ENCODE measurements at regions not wholly inside any gene's neighbourhood (a gene's known extent, or its start where the extent isn't known, plus 50 kb on each side); places are given as distances from the start of the nearest gene placed in this dataset.
"Not testable (repeated sequence)": the region's sequence is repeated elsewhere in the genome, so short reads cannot be mapped to it uniquely, and the experiment has no call there.

DNA sequence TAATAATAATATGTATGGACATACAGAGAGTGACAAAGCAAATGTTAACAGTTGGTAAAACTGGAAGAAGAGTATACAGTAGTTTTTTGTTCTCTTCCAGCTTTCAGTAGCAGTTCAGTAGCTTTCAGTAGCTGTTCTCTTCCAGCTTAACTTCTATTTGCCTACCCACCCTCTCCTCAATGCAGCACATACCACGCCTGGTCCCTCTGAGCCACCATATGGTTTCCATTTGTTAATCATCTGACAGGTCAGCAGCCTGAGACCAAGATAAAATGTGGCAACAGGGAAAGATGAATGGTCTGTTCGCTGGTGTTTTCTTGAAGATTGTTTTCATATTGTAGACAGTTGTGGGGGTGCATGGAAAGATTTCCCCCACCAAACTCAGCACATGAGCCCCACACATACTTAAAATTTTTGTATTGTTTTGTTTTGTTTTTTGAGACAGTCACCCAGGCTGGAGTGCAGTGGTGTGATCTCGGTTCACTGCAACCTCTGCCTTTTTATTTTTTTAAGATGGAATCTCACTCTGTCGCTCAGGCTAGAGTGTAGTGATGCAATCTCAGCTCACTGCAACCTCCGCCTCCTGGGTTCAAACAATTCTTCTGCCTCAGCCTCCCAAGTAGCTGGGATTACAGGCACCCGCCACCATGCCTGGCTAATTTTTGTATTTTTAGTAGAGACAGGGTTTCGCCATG lies 56.8 kb downstream of the ATP6V0E2 start:
- DNase-seq (ENCODE audit: extremely low read depth, low read depth): not testable (repeated sequence)

DNA sequence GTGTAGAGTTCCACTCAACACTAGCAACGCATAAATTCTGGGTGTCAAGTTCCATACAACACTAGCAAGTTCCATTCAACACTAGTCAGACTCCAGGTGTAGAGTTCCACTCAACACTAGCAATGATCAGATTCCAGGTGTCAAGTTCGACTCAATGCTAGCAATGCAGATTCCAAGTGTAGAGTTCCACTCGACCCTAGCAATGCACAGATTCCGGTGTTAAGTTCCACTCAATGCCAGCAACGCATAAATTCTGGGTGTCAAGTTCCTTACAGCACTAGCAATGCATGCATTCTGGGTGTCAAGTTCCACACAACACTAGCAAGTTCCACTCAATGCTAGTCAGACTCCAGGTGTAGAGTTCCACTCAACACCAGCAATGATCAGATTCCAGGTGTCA lies 60.0 kb downstream of the ATP6V0E2 start:
- not testable (repeated sequence) for DNase-seq (ENCODE audit: extremely low read depth, low read depth)

DNA sequence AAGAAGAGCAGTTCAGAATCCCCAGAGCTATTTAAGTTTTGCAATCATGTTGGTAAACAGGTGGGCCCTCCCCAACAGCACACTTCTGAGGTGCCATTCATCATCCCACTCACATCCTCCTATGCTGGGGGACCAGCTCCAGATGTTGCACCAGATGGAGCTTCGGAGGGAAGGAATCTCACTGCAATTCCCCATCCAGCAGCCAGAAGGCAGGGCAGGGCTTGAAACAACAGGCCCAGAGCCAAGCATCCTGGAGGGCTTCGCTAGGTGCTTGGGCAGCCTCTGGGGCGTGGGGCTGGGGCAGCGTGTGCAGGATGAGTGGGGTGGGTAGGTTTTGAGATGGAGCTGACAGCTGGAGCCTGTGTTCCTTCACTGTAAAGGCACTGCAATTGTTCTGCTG lies 73.6 kb downstream of the ATP6V0E2 start:
- DNase-seq (ENCODE audit: extremely low read depth, low read depth): not testable (repeated sequence)

DNA sequence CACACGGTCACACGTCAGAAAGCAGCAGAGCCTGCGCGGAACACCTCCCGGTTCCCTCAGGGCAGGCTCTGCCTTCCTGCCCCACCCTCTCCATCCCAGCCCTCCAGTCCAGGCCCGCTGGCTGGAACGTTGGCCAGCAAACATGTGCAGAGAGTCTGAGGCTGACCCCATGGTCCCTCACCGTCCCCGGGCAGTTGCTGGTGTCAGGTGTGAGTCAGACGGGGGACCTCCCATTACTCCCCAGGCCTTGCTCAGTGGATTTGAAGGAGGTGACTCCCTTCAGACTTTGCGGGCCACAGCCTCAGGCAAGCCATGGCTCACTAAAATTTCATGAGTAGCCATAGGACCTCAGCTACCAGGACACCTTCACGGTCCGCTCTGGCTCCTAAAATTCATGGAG lies 74.7 kb downstream of the ATP6V0E2 start:
- DNase-seq (ENCODE audit: extremely low read depth, low read depth): not testable (repeated sequence)

DNA sequence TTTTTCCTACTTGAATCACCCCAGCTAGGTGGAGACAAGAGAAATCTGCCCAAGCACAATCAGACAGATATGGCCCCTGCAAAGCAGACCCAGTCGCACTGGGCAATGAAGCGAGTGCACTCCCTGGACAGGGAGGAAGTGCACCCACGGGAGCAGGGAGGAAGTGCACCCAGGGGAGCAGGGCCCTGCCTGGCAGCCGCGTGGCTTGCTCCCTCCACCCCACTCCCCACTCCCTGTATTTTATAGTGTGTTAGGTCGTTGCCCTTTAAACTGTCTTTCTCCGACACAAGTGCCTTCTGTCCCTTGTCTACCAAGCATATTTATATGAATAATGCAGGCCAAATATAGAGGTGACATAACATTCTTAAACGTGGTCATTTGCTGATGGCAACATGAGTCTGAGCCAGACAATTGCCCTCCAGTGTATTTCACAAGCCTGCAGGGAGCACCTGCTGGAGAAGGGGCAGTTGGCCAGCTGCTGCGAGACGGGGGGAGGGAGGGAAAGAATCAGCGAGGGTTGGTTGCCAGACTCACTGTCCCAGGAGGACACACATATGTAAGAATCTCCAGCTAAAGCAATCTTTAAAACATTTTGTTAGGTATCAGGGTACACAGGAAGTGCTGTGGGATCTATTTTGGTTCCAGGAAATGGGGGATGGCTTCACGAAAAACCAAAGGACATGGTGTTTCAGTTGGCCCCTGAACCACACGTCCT lies 76.3 kb downstream of the ATP6V0E2 start:
- not testable (repeated sequence) for DNase-seq (ENCODE audit: extremely low read depth, low read depth)

DNA sequence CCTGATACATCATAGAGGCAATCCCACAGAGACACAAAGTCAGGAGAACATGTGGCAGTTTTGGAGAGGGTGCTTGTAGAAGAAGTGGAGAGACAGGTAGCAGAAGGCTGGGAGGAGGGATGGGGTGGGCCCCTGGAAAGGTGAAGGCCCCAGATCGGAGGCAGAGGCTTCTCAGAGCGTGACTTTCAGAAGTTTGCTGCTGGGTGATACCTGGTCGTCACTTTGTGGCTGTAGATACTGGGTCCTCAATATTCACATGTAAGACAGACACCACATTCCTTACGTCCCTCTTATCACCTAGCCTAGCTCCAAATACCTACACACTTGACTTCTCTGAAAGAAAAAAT lies 76.8 kb downstream of the ATP6V0E2 start:
- not testable (repeated sequence) for DNase-seq (ENCODE audit: extremely low read depth, low read depth)

DNA sequence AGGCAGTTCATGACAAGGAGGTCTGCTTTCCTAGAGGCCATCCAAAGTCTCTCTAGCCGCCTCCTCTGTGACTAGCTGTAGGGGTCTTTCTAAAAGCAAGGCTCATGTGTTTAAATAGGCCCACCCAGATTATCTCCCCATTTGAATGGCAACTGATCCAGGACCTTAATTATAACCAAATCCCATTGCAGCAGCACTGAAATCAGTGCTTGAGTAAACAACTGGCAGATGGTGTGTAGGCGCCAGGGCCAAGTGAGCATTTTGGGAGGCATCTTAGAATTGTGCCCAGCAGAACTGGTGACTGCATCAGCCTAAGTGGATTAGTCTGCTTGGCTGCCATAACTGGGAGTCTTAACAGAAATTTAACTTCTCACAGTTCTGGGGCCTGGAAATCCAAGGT lies 77.8 kb downstream of the ATP6V0E2 start:
- not testable (repeated sequence) for DNase-seq (ENCODE audit: extremely low read depth, low read depth)

DNA sequence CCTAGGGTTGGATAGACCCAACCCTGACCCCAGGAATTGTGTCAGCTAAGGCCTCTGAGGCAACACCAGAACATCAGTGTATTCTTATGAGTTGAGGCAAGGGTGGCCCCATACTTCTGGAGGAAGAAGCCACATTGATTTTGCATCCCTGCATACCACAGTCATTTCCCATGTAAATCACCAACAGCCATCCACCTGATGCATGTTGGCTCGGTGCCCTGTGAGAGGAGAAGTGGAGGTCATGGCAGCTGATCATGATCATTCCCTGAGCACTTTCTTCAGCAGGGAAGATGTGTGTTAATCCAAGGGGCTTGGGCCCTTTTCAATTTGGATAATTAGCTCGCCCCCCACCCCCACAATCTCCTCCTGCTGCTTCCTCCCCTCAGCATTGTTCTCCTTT lies 85.1 kb downstream of the ATP6V0E2 start:
- DNase-seq (ENCODE audit: extremely low read depth, low read depth): not testable (repeated sequence)

DNA sequence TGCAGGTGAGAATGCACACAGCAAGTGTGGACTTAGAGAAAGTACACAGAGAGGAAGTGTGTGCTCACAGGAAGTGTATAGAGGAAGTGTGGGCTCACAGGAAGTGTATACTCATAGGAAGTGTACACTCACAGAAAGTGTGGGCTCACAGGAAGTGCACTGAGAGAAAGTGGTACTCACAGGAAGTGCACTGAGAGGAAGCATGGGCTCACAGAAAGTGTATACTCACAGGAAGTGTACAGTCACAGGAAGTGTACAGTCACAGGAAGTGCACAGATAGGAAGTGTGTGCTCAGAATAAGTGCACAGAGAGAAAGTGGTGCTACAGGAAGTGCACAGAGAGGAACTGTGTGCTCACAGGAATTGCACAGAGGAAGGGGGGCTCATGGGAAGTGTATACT lies 87.1 kb downstream of the ATP6V0E2 start:
- DNase-seq (ENCODE audit: extremely low read depth, low read depth): not testable (repeated sequence)

DNA sequence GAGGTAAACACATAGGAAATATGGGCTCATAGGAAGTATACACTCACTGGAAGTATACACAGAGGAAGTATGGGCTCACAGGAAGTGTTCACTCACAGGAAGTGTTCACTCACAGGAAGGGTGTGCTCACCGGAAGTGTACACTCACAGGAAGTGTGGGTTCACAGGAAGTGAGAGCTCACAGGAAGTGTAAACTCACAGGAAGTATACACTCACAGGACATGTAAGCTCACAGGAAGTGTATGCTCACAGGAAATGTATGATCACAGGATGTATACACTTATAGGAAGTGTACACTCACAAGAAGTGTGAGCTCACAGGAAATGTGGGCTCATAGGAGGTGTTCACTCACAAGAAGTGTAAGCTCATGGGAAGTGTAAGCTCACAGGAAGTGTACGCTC lies 88.1 kb downstream of the ATP6V0E2 start:
- not testable (repeated sequence) for DNase-seq (ENCODE audit: extremely low read depth, low read depth)

DNA sequence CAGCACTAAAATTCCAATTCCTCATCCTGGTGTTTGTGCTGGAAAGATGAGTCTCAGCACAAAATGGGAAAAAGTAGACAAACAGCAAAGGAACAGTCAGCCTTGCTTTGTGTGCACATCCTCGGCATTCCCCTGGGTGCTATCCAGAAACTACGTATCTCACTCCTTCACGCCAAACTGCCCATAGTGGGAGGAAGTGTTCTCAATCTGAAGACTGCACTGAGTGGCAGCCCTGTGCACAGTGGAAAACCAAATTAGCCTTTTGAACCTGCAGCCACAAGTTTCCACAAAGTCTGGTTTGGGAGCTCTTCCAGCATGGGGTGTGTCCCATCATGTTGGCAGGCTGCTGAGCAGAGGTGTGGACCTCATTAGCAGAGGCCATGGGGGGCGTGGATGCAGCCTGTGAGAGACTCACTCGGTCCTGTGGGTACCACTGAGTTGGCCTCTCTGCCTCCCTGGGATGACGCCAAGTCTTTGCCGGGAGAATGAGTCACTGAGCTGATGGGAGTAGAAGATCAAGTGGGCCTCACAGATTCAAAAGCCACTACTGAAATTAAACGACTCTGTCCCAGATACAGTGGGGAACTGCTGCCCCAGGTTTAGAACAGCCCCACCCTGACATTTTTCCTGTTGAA lies 89.0 kb downstream of the ATP6V0E2 start:
- not testable (repeated sequence) for DNase-seq (ENCODE audit: extremely low read depth, low read depth)

DNA sequence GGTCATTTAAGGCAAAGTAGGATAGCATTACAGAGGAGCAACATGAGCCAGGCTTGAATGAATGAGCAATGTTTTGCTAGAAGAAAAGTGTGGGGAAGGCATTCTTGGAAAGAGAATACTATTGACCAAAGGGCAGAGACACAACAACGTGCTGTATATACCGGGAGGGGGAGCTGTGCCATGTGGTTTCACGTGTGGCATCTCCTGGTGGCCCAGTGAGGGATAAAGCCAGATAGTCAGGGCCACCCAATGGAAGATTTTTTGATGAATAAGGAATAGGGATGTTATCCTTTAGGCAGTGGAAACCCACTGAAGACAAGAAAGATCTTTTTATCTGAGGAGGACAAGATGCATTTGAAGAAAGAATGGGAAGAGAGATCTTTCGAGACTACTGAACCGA lies 90.2 kb downstream of the ATP6V0E2 start:
- DNase-seq (ENCODE audit: extremely low read depth, low read depth): not testable (repeated sequence)

DNA sequence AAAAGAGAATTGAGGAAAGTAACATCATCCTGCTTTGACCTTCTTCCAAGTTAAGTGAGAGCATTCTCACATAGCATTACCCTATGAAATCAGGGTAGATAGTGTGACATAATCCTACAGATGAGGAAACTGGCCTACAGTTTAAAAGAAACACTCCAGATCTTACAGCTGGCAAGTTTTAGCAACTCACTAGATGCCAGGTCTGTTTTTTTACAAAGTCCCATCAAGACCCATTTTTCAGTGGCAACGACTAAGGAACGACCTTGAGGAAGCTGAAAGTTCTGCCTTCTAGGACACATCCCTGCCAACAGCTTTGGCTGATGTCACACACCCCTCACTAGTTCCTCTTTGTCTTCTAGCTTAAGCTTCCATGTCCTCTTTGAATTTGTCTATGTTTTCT lies 92.7 kb downstream of the ATP6V0E2 start:
- DNase-seq (ENCODE audit: extremely low read depth, low read depth): not testable (repeated sequence)

DNA sequence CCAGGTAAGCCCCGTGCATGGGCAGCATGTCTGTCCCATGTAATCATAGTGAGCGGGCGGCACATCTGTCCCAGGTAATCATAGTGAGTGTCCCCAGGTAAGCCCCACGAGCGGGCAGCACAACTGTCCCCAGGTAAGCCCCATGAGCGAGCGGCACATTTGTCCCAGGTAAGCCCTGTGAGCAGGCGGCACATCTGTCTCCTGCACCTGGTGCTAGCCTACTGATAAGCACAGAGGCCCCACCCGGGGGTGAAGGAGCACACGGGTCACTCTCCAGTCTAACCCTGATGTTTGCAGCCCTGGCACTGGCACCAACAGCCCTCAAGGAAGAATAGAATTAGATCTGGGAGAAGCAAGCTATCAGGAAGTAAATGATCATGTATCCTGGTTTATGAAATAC lies 99.2 kb downstream of the ATP6V0E2 start:
- not testable (repeated sequence) for DNase-seq (ENCODE audit: extremely low read depth, low read depth)

DNA sequence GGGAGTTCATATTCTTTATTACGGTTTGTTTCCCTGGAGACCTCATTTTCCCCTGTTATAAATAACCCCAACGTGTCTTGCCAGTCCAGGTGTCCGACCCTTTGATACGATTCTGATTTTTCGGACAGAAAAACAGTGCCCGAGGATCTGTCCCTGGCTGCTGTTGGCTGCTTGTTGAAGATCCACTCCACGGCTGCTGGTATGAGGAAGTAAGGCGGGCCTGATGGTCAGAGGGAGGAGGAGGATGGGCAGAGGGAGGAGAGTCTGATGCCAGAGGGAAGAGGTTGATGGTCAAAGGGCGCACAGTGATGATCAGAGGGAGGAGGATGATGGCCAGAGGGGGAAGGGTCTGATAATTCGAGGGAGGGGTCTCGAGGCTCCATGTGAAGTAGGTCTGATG lies 99.9 kb downstream of the ATP6V0E2 start:
- DNase-seq (ENCODE audit: extremely low read depth, low read depth): not testable (repeated sequence)

DNA sequence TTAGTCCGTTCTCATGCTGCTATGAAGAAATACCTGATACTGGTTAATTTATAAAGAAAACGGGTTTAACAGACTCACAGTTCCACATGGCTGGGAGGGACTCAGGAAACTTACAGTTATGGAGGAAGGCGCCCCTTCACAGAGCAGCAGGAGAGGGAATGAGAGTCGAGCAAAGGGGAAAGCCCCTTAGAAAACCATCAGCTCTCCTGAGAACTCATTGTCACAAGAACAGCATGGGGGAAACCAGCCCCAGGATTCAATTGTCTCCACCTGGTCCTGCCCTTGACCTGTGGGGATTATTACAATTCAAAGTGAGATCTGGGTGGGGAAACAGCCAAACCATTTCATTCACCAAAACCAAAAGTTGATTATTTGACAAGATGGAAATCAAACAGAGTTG lies 101.8 kb downstream of the ATP6V0E2 start:
- not testable (repeated sequence) for DNase-seq (ENCODE audit: extremely low read depth, low read depth)

DNA sequence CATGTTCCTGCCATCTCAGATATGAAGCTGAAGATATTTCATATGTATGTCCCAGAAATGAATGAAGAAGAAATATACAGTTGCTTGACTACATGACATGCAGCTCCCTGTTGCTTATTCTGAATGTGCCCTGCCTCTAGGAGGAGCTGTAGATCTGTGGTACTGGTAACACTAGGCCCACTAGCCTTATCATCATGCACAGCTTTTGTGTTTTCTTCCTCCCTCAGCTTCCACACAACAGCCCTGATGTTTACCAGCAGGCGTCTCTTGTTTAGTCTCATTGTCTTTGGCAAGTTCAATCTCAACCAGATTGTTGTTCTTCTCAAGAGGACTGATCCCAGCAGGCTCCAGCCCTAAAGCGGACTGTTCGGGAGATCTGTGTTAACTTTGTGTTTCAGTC lies 104.8 kb downstream of the ATP6V0E2 start:
- not testable (repeated sequence) for DNase-seq (ENCODE audit: extremely low read depth, low read depth)

DNA sequence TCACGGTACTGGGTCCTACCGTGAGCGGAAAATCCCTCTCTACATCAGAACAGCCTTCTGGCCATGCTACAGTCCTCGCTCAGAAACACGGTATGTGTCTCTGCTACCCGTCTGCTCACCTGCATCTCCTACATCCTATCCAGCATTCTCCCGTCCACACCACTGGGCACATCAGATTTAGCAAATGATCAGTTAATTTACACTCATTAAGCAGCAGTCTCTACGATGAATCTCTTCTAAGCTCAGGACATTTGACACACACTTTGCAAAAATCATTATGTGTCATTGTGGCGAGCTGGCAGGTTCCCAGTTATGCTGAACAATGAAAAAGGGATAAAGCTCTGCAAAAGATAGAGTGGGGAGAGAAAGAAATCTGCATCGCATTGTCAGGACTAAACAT lies 105.2 kb downstream of the ATP6V0E2 start:
- not testable (repeated sequence) for DNase-seq (ENCODE audit: extremely low read depth, low read depth)

DNA sequence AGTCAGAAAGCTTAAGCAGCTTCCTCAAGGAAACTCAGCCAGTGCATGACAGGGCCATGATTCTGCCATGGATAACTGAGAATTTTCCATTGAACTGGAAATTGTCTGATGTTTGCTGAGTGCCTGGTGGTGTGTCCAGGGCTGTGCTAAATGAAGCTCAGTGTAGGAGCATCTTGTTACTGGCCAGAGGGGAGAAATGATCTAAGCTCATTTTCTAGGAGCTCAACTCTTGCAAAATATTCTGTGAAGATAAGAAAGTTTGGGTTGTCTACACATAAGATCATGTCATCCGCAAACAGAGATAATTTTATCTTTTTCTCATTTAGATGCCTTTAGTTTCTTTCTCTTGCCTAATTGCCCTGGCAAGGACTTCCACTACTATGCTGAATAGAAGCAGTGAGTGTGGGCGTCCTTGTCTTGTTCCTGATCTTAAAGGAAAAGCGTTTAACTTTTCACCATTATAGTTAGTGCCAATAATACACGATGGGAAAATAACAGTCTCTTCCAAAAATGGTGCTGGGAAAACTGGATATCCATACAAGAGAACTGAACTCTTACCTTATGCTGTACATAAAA lies 108.9 kb downstream of the ATP6V0E2 start:
- not testable (repeated sequence) for DNase-seq (ENCODE audit: extremely low read depth, low read depth)

DNA sequence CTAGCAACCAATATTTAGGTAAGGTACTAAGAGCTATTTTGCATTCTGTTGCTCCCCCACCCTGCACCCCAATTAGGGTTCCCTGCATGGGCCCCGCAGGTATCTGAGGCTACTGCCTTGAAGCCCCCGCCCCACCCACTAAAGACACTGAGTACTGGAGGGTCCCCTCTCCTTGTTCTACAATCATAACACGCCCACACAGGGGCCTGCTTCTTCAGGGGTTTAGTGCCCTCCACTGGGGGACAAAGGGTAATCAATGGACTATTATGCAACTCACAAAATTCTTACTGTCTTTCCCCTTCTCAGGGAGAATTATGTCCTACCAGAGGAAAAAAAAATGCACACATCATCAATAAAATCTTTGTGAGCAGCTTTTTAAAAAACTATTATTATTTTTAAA lies 113.1 kb downstream of the ATP6V0E2 start:
- not testable (repeated sequence) for DNase-seq (ENCODE audit: extremely low read depth, low read depth)

DNA sequence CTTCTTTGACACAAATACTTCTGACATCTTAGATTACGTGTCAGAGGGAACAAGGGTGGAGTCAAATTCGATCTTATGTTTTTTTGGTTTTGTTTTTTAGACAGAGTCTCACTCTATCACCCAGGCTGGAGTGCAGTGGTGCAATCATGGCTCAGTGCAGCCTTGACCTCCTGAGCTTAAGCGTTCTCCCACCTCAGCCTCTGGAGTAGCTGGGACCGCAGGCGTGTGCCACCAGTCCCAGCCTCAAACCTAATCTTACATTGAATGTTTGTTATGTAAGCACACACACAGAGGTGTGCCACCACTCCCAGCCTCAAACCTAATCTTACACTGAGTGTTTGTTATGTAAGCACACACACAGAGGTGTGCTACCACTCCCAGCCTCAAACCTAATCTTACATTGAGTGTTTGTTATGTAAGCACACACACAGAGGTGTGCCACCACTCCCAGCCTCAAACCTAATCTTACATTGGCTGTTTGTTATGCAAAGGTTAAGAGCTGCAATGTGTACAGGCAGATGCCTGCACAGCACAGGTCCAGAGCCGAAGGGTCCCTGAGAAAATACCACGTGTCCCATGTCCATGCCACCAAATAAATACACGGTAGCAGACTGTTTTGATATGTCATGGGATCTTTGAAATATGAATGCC lies 118.0 kb downstream of the ATP6V0E2 start:
- DNase-seq (ENCODE audit: extremely low read depth, low read depth): not testable (repeated sequence)

Data from NCI-H460 (cell line).